Superior temporal gyrus (tissue), 1 donor: ENCODE measurements at regions not wholly inside any gene's neighbourhood (a gene's known extent, or its start where the extent isn't known, plus 50 kb on each side); places are given as distances from the start of the nearest gene placed in this dataset.
A peak's percentile ranks its signal among the peaks of the same experiment; 100 is the strongest.
"Not testable (repeated sequence)": the region's sequence is repeated elsewhere in the genome, so short reads cannot be mapped to it uniquely, and the experiment has no call there.

Experiments used
- DNase-seq: peaks from one replicate; pipeline ENCODE4 v3.0.0-alpha.2; 2016; ENCODE audit errors: extremely low spot score

GRCh38 chr11:83403691-83404389 lies 117.7 kb upstream of the CCDC90B start:
- DNase-seq = no peak

GRCh38 chr11:83401506-83402225 lies 115.5 kb upstream of the CCDC90B start:
- DNase-seq = no peak

GRCh38 chr11:83394331-83394730 lies 108.2 kb upstream of the CCDC90B start:
- DNase-seq = no peak

- no peak for DNase-seq
These were observed 106.4 kb upstream of the CCDC90B start for GRCh38 chr11:83392556-83392955.

- no peak for DNase-seq
These were observed 103.8 kb upstream of the CCDC90B start for GRCh38 chr11:83389975-83390374.

GRCh38 chr11:83383838-83384237 lies 97.7 kb upstream of the CCDC90B start:
- not testable (repeated sequence) for DNase-seq

- DNase-seq = peak; percentile 74
These were observed 88.1 kb upstream of the CCDC90B start for GRCh38 chr11:83374311-83374710.

- DNase-seq = no peak
These were observed 85.3 kb upstream of the CCDC90B start for GRCh38 chr11:83371489-83371888.

GRCh38 chr11:83367745-83368144 lies 81.6 kb upstream of the CCDC90B start:
- no peak for DNase-seq

GRCh38 chr11:83364500-83365045 lies 78.4 kb upstream of the CCDC90B start:
- no peak for DNase-seq

GRCh38 chr11:83363312-83363711 lies 77.1 kb upstream of the CCDC90B start:
- DNase-seq = no peak

- DNase-seq = no peak
These were observed 75.7 kb upstream of the CCDC90B start for GRCh38 chr11:83361831-83362230.

GRCh38 chr11:83355391-83355790 lies 69.2 kb upstream of the CCDC90B start:
- DNase-seq = no peak

GRCh38 chr11:83350187-83350586 lies 64.0 kb upstream of the CCDC90B start:
- no peak for DNase-seq

- peak; percentile 42 for DNase-seq
These were observed 63.1 kb upstream of the CCDC90B start for GRCh38 chr11:83349296-83349695.

GRCh38 chr11:83346706-83347105 lies 60.5 kb upstream of the CCDC90B start:
- not testable (repeated sequence) for DNase-seq

- not testable (repeated sequence) for DNase-seq
These were observed 58.4 kb upstream of the CCDC90B start for GRCh38 chr11:83344521-83344920.

- no peak for DNase-seq
These were observed 50.8 kb upstream of the CCDC90B start for GRCh38 chr11:83336993-83337392.
